Spinal cord (tissue), 9 donors: ENCODE measurements at regions not wholly inside any gene's neighbourhood (a gene's known extent, or its start where the extent isn't known, plus 50 kb on each side); places are given as distances from the start of the nearest gene placed in this dataset.
"Not testable (repeated sequence)": the region's sequence is repeated elsewhere in the genome, so short reads cannot be mapped to it uniquely, and the experiment has no call there.

Experiments
- DNase-seq, 6 donors: peaks; one replicate each; pipeline versions ENCODE4 v3.0.0 to v3.0.0-alpha.2; 2013 to 2015; ENCODE audit warnings: low spot score in 6 of 6, low read depth in 4 of 6
- H3K27ac ChIP-seq: one replicate; pipeline ENCODE4 v1.5.1; 2013; ENCODE audit warnings: low read depth, low read length, control low read depth
- H3K27me3 ChIP-seq: one replicate; pipeline ENCODE4 v1.6.1; 2013; ENCODE audit warnings: low read length; ENCODE audit not compliant: control insufficient read depth, insufficient read depth
- H3K36me3 ChIP-seq: one replicate; pipeline ENCODE4 v1.6.1; 2013; ENCODE audit warnings: low read length; ENCODE audit not compliant: control insufficient read depth, insufficient read depth
- H3K4me1 ChIP-seq: one replicate; pipeline ENCODE4 v1.6.1; 2013; ENCODE audit warnings: low read length; ENCODE audit not compliant: control insufficient read depth, insufficient read depth
- H3K4me3 ChIP-seq: one replicate; pipeline ENCODE4 v1.5.1; 2013; ENCODE audit warnings: low read depth, low read length, control low read depth
- H3K9me3 ChIP-seq: one replicate; pipeline ENCODE4 v1.6.1; 2013; ENCODE audit warnings: low read length; ENCODE audit not compliant: control insufficient read depth, insufficient read depth
- WGBS: methylation state at CpG from one replicate; pipeline ENCODE4 v1.1.5; 2013; ENCODE audit warnings: missing lambda C conversion rate; ENCODE audit not compliant: insufficient coverage; 5-methylcytosine and 5-hydroxymethylcytosine counted together
- donor health status: healthy.

GRCh38 chr1:25011943-25012638 is 82.0 kb upstream of the RUNX3 start:
- H3K36me3 ChIP-seq = no peaks in the 10 kb centered on the region
- no peak for DNase-seq
- no peaks in the 10 kb centered on the region for H3K9me3 ChIP-seq
- WGBS = 67% methylated on average over 9 of the region's 13 CpGs
- H3K27me3 ChIP-seq = peaks cover 8% of the 10 kb centered on the region
- peaks cover 5% of the 10 kb centered on the region for H3K4me1 ChIP-seq
- no peak overlapping the region for H3K4me3 ChIP-seq
- no peak overlapping the region for H3K27ac ChIP-seq

GRCh38 chr1:25011275-25011674 is 81.2 kb upstream of the RUNX3 start:
- 100% methylated on average over 2 of the region's 4 CpGs for WGBS
- H3K27me3 ChIP-seq = peaks cover 14% of the 10 kb centered on the region
- no peaks in the 10 kb centered on the region for H3K36me3 ChIP-seq
- H3K4me3 ChIP-seq = no peak overlapping the region
- H3K27ac ChIP-seq = no peak overlapping the region
- peaks cover 14% of the 10 kb centered on the region for H3K4me1 ChIP-seq
- DNase-seq = no peak
- H3K9me3 ChIP-seq = no peaks in the 10 kb centered on the region

GRCh38 chr1:25009671-25010262 is 79.7 kb upstream of the RUNX3 start:
- H3K4me3 ChIP-seq = no peak overlapping the region
- WGBS = 90% methylated on average over 2 of the region's 3 CpGs

GRCh38 chr1:25008192-25008485 is 78.1 kb upstream of the RUNX3 start:
- H3K9me3 ChIP-seq = no peaks in the 10 kb centered on the region

More at GRCh38 chr1:25009671-25010262, 79.7 kb upstream of the RUNX3 start:
- Histone ChIP-seq H3K36me3 (no peaks in the 10 kb centered on the region), H3K9me3 (no peaks in the 10 kb centered on the region), H3K4me1 (peaks cover 16% of the 10 kb centered on the region), H3K27ac (no peak overlapping the region), H3K27me3 (peaks cover 22% of the 10 kb centered on the region)
- no peak for DNase-seq

GRCh38 chr1:25007390-25008191 is 77.5 kb upstream of the RUNX3 start:
- DNase-seq, H3K27ac ChIP-seq, H3K9me3 ChIP-seq, H3K4me3 ChIP-seq, H3K36me3 ChIP-seq: not testable (repeated sequence)
- H3K27me3 ChIP-seq = peaks cover 22% of the 10 kb centered on the region
- peaks cover 16% of the 10 kb centered on the region for H3K4me1 ChIP-seq
- 80% methylated on average over 14 of the region's 18 CpGs for WGBS

More at GRCh38 chr1:25008192-25008485, 78.1 kb upstream of the RUNX3 start:
- 90% methylated on average over 2 of the region's 2 CpGs for WGBS
- Histone ChIP-seq H3K27me3 (peaks cover 22% of the 10 kb centered on the region), H3K27ac (no peak overlapping the region), H3K4me3 (no peak overlapping the region), H3K4me1 (peaks cover 16% of the 10 kb centered on the region), H3K36me3 (no peaks in the 10 kb centered on the region)
- no peak for DNase-seq

GRCh38 chr1:25006770-25007169 is 76.7 kb upstream of the RUNX3 start:
- no peaks in the 10 kb centered on the region for H3K9me3 ChIP-seq
- WGBS = 16% methylated on average over 12 of the region's 12 CpGs
- H3K36me3 ChIP-seq = no peaks in the 10 kb centered on the region
- peak in 5 of 6 donors; percentile 39 to 80 (median 51) for DNase-seq
- H3K27ac ChIP-seq = no peak overlapping the region
- H3K27me3 ChIP-seq = peaks cover 22% of the 10 kb centered on the region
- peaks cover 16% of the 10 kb centered on the region for H3K4me1 ChIP-seq
- no peak overlapping the region for H3K4me3 ChIP-seq

GRCh38 chr1:25004355-25004754 is 74.3 kb upstream of the RUNX3 start:
- no peaks in the 10 kb centered on the region for H3K36me3 ChIP-seq
- no peak overlapping the region for H3K4me3 ChIP-seq
- WGBS = 91% methylated on average over 2 of the region's 2 CpGs
- H3K4me1 ChIP-seq = peaks cover 16% of the 10 kb centered on the region
- H3K9me3 ChIP-seq = no peaks in the 10 kb centered on the region
- peaks cover 22% of the 10 kb centered on the region for H3K27me3 ChIP-seq
- DNase-seq = no peak
- H3K27ac ChIP-seq = no peak overlapping the region

- no peak overlapping the region for H3K4me3 ChIP-seq
- 86% methylated on average over 5 of the region's 7 CpGs for WGBS
- H3K36me3 ChIP-seq = no peaks in the 10 kb centered on the region
- H3K4me1 ChIP-seq = peaks cover 16% of the 10 kb centered on the region
- no peak overlapping the region for H3K27ac ChIP-seq
- DNase-seq = no peak
- H3K9me3 ChIP-seq = no peaks in the 10 kb centered on the region
- peaks cover 19% of the 10 kb centered on the region for H3K27me3 ChIP-seq
Observed at GRCh38 chr1:25003457-25004190, 73.5 kb upstream of the RUNX3 start.

- Histone ChIP-seq H3K36me3 (no peaks in the 10 kb centered on the region), H3K27me3 (peaks cover 19% of the 10 kb centered on the region), H3K4me3 (no peak overlapping the region), H3K4me1 (peaks cover 16% of the 10 kb centered on the region), H3K9me3 (no peaks in the 10 kb centered on the region), H3K27ac (no peak overlapping the region)
- 87% methylated on average over 6 of the region's 7 CpGs for WGBS
- no peak for DNase-seq
Observed at GRCh38 chr1:25003000-25003399, 72.9 kb upstream of the RUNX3 start.
